ENCODE measurements at regions not wholly inside any gene's neighbourhood (a gene's known extent, or its start where the extent isn't known, plus 50 kb on each side); places are given as distances from the start of the nearest gene placed in this dataset.
A peak's percentile ranks its signal among the peaks of the same experiment; 100 is the strongest.

- H3K27me3 Mint-ChIP-seq (ENCODE audit: low read depth in 3 of 3), result no peaks in the 10 kb centered on the region
- intact Hi-C loops (cut with micrococcal nuclease), result no loop called here
- H3K79me2 ChIP-seq (ENCODE audit: insufficient read depth, low read length), result no peaks in the 10 kb centered on the region
- peaks cover 0 to 4% (median 0%) of the 10 kb centered on the region in 7 donors for H3K9me3 Mint-ChIP-seq
- H4K20me1 ChIP-seq (ENCODE audit: insufficient read depth, low read length), result no peaks in the 10 kb centered on the region
- H3K36me3 Mint-ChIP-seq, result no peaks in the 10 kb centered on the region
- no peak overlapping the region for H3K27ac Mint-ChIP-seq
- H3K4me1 ChIP-seq (ENCODE audit: control insufficient read depth in 1 of 2, insufficient read depth in 2 of 2, low read length in 2 of 2), result no peaks in the 10 kb centered on the region
- H2AFZ ChIP-seq (ENCODE audit: insufficient read depth, low read depth, low read length, poor library complexity, severe bottlenecking), result no peak overlapping the region
- H3K4me3 ChIP-seq (replicated peaks in 1 of 3; ENCODE audit: low read depth in 2 of 3, low read length in 3 of 3), result no peak overlapping the region
- H3K4me2 ChIP-seq (replicated peaks; ENCODE audit: extremely low read depth, low read length, poor library complexity, severe bottlenecking), result no peak overlapping the region
- H3K4me3 Mint-ChIP-seq, result no peak overlapping the region
- H3K27me3 ChIP-seq (ENCODE audit: control insufficient read depth in 2 of 2, insufficient read depth in 2 of 2, low read length in 2 of 2), result no peaks in the 10 kb centered on the region
- no peak for DNase-seq
- no peak for TF ChIP-seq CTCF (IDR thresholded peaks at IDR 0.05)
- no peaks in the 10 kb centered on the region for H3K36me3 ChIP-seq (replicated peaks in 1 of 2; ENCODE audit: control insufficient read depth in 1 of 2, insufficient read depth in 2 of 2, low read length in 2 of 2)
- H3K4me1 Mint-ChIP-seq, result no peaks in the 10 kb centered on the region
- H3K9ac ChIP-seq (ENCODE audit: insufficient read depth, low read length, poor library complexity, severe bottlenecking), result no peak overlapping the region
- H3K27ac ChIP-seq (ENCODE audit: low read depth in 1 of 2, low read length in 2 of 2), result no peak overlapping the region
- H3K9me3 ChIP-seq (replicated peaks in 1 of 2; ENCODE audit: control insufficient read depth in 1 of 2, insufficient read depth in 1 of 2, low read length in 2 of 2), result peaks cover 0 to 7% of the 10 kb centered on the region in 2 donors
These were observed 314.7 kb downstream of the AMY1C start for GRCh38 chr1:104064399-104064798.

GRCh38 chr1:104072915-104073371, 323.2 kb downstream of the AMY1C start:
- H3K27ac ChIP-seq (ENCODE audit: low read depth in 1 of 2, low read length in 2 of 2), result no peak overlapping the region
- no peaks in the 10 kb centered on the region for H3K27me3 ChIP-seq (ENCODE audit: control insufficient read depth in 2 of 2, insufficient read depth in 2 of 2, low read length in 2 of 2)
- no peak overlapping the region for H3K9ac ChIP-seq (ENCODE audit: insufficient read depth, low read length, poor library complexity, severe bottlenecking)
- 96% methylated on average over 22 of the region's 23 CpGs for WGBS (ENCODE audit: insufficient coverage)
- H3K4me3 ChIP-seq (replicated peaks in 1 of 3; ENCODE audit: low read depth in 2 of 3, low read length in 3 of 3), result no peak overlapping the region
- H3K9me3 ChIP-seq (replicated peaks in 1 of 2; ENCODE audit: control insufficient read depth in 1 of 2, insufficient read depth in 1 of 2, low read length in 2 of 2), result peaks cover 7 to 14% of the 10 kb centered on the region in 2 donors
- TF ChIP-seq CTCF (IDR thresholded peaks at IDR 0.05), result no peak
- no peak overlapping the region for H2AFZ ChIP-seq (ENCODE audit: insufficient read depth, low read depth, low read length, poor library complexity, severe bottlenecking)
- no peaks in the 10 kb centered on the region for H3K27me3 Mint-ChIP-seq (ENCODE audit: low read depth in 3 of 3)
- H3K27ac Mint-ChIP-seq, result no peak overlapping the region
- no peaks in the 10 kb centered on the region for H3K4me1 Mint-ChIP-seq
- no peaks in the 10 kb centered on the region for H3K36me3 Mint-ChIP-seq
- no peaks in the 10 kb centered on the region for H4K20me1 ChIP-seq (ENCODE audit: insufficient read depth, low read length)
- H3K4me2 ChIP-seq (replicated peaks; ENCODE audit: extremely low read depth, low read length, poor library complexity, severe bottlenecking), result no peak overlapping the region
- no peaks in the 10 kb centered on the region for H3K79me2 ChIP-seq (ENCODE audit: insufficient read depth, low read length)
- no peaks in the 10 kb centered on the region for H3K36me3 ChIP-seq (replicated peaks in 1 of 2; ENCODE audit: control insufficient read depth in 1 of 2, insufficient read depth in 2 of 2, low read length in 2 of 2)
- peak overlapping the region in 1 of 2 donors; percentile 61 for H3K4me3 Mint-ChIP-seq
- peaks cover 0 to 14% (median 8%) of the 10 kb centered on the region in 7 donors for H3K9me3 Mint-ChIP-seq
- no peak for DNase-seq
- H3K4me1 ChIP-seq (ENCODE audit: control insufficient read depth in 1 of 2, insufficient read depth in 2 of 2, low read length in 2 of 2), result no peaks in the 10 kb centered on the region
- intact Hi-C loops (cut with micrococcal nuclease), result no loop called here
